Vagina (tissue), 2 donors: ENCODE measurements at regions not wholly inside any gene's neighbourhood (a gene's known extent, or its start where the extent isn't known, plus 50 kb on each side); places are given as distances from the start of the nearest gene placed in this dataset.

Source experiments
- DNase-seq, 2 donors: peaks; one replicate each; pipeline ENCODE4 v3.0.0-alpha.2; 2017; ENCODE audit errors: extremely low spot score in 2 of 2
- H3K27ac ChIP-seq: fragments of 200-600 bp; sonication (generic); one replicate; pipeline ENCODE4 v1.5.1; 2019
- H3K27me3 ChIP-seq: fragments of 200-600 bp; sonication (generic); one replicate; pipeline ENCODE4 v1.5.1; 2019
- H3K36me3 ChIP-seq, 2 donors: fragments of 200-600 bp; sonication (generic); one replicate each; pipeline ENCODE4 v1.5.1; 2017 to 2019
- H3K4me1 ChIP-seq: fragments of 200-600 bp; sonication (generic); one replicate; pipeline ENCODE4 v1.5.1; 2019
- H3K4me3 ChIP-seq, 2 donors: fragments of 200-600 bp; sonication (generic); 1 replicate in 1 of 2; 2 replicates in 1 of 2; pipeline ENCODE4 v1.5.1; 2016 to 2019
- H3K9me3 ChIP-seq: fragments of 200-600 bp; sonication (generic); one replicate; pipeline ENCODE4 v1.5.1; 2019
- POLR2A ChIP-seq, 2 donors: fragments of 450-650 bp; IDR thresholded peaks; one replicate each; pipeline ENCODE4 v1.6.1; 2017; ENCODE audit warnings: antibody characterized with exemption in 2 of 2, mild to moderate bottlenecking in 2 of 2, moderate library complexity in 2 of 2
- POLR2AphosphoS5 ChIP-seq, 2 donors: sonication (generic); formaldehyde crosslinking; IDR thresholded peaks; one replicate each; pipeline ENCODE4 v1.9.0; 2017; ENCODE audit warnings: antibody characterized with exemption in 2 of 2, mild to moderate bottlenecking in 2 of 2, low read depth in 1 of 2; ENCODE audit not compliant: insufficient read depth in 1 of 2
- intact Hi-C: fragments of 100-400 bp; cut with DNase I; formaldehyde crosslinking; loops from one replicate; pipeline ENCODE4 v1.15.1; 2023
- TF ChIP-seq, protein P1 (sequence below), 3 experiments: fragments of 450-650 bp in 2 of 3; fragments of 200-600 bp in 1 of 3; sonication (generic) in 1 of 3; IDR thresholded peaks; one replicate each; pipeline ENCODE4 v1.5.1; 2017 to 2019; ENCODE audit warnings: antibody characterized with exemption in 3 of 3, mild to moderate bottlenecking in 2 of 3, moderate library complexity in 2 of 3

DNA sequence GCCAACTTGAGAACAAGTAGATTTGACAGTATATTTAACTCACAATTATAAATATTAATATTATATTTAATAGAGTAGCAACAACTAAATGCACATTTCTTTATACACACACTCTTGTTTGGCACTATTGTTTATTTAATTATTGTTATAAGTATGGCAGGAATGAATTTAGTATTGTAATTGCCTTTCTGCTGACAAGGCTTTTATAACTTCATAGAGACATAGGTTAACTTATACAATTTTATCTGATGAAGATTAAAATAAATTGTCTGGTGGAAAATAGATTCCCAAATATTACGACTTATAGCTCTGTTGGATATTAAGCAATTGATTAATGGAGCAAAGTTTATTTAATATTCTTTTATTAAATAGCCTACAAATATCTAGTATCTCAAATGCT, 347.9 kb upstream of the CDH19 start:
- no peak for TF ChIP-seq POLR2A (IDR thresholded peaks at IDR 0.05)
- TF ChIP-seq, protein P1, sequence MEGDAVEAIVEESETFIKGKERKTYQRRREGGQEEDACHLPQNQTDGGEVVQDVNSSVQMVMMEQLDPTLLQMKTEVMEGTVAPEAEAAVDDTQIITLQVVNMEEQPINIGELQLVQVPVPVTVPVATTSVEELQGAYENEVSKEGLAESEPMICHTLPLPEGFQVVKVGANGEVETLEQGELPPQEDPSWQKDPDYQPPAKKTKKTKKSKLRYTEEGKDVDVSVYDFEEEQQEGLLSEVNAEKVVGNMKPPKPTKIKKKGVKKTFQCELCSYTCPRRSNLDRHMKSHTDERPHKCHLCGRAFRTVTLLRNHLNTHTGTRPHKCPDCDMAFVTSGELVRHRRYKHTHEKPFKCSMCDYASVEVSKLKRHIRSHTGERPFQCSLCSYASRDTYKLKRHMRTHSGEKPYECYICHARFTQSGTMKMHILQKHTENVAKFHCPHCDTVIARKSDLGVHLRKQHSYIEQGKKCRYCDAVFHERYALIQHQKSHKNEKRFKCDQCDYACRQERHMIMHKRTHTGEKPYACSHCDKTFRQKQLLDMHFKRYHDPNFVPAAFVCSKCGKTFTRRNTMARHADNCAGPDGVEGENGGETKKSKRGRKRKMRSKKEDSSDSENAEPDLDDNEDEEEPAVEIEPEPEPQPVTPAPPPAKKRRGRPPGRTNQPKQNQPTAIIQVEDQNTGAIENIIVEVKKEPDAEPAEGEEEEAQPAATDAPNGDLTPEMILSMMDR (IDR thresholded peaks at IDR 0.05), result no peak
- DNase-seq, result no peak
- Histone ChIP-seq H3K9me3 (no peaks in the 10 kb centered on the region), H3K4me3 (no peak overlapping the region), H3K36me3 (no peaks in the 10 kb centered on the region), H3K27me3 (no peaks in the 10 kb centered on the region), H3K27ac (no peak overlapping the region), H3K4me1 (no peaks in the 10 kb centered on the region)
- intact Hi-C loops, result no loop called here

DNA sequence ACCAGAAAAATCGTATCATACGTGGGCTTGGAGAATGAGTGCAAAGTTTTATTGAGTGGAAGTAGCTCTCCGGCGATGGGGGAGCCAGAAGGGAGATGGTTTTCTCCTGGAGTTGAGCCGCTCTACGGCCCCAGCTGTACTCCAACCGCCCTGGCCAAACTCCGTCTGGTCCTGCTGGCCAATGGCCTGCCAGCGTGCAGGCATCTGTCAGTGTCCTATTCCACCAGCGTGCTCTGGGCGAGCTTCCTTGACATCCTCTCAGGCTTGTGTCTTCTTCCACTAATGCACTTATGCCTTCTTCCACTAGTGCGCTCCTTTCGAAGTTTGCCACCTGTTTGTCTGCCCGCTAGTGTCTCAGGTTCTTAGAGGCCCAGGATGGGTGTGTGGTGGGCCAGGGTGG, 345.5 kb upstream of the CDH19 start:
- TF ChIP-seq, protein P1 (IDR thresholded peaks at IDR 0.05), result no peak
- TF ChIP-seq POLR2A (IDR thresholded peaks at IDR 0.05) (no peak), POLR2AphosphoS5 (IDR thresholded peaks at IDR 0.05; ENCODE audit: insufficient read depth in 1 of 2, low read depth in 1 of 2) (no peak)
- Histone ChIP-seq H3K4me1 (no peaks in the 10 kb centered on the region), H3K27ac (no peak overlapping the region), H3K27me3 (no peaks in the 10 kb centered on the region), H3K36me3 (no peaks in the 10 kb centered on the region), H3K9me3 (no peaks in the 10 kb centered on the region), H3K4me3 (no peak overlapping the region)
- no peak for DNase-seq
- intact Hi-C loops, result no loop called here

DNA sequence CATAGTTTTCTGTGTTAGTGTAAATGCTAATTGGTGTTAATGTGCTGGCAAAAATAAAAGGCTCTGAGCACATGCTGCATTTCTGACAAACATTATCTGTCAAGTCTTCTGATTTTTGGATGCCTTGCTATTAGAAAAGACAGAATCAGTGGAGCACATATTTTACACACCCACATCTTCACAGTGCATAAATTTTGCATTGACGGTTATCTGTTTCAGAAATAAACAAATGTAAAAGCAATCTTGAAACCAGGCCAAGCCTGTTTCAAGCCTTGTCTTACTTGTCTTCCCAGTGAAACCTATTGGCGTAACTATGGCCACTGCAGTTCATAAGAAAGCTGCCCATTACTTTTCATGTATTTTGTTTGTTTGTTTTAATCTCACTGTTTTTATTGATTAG, 333.7 kb upstream of the CDH19 start:
- H3K4me3 ChIP-seq, result no peak overlapping the region
- DNase-seq, result no peak
- no peaks in the 10 kb centered on the region for H3K36me3 ChIP-seq
- TF ChIP-seq, protein P1 (IDR thresholded peaks at IDR 0.05), result no peak
- TF ChIP-seq POLR2AphosphoS5 (IDR thresholded peaks at IDR 0.05; ENCODE audit: insufficient read depth in 1 of 2, low read depth in 1 of 2) (no peak), POLR2A (IDR thresholded peaks at IDR 0.05) (no peak)
- no peaks in the 10 kb centered on the region for H3K4me1 ChIP-seq
- H3K27ac ChIP-seq, result no peak overlapping the region
- H3K9me3 ChIP-seq, result no peaks in the 10 kb centered on the region
- intact Hi-C loops, result no loop called here
- no peaks in the 10 kb centered on the region for H3K27me3 ChIP-seq

DNA sequence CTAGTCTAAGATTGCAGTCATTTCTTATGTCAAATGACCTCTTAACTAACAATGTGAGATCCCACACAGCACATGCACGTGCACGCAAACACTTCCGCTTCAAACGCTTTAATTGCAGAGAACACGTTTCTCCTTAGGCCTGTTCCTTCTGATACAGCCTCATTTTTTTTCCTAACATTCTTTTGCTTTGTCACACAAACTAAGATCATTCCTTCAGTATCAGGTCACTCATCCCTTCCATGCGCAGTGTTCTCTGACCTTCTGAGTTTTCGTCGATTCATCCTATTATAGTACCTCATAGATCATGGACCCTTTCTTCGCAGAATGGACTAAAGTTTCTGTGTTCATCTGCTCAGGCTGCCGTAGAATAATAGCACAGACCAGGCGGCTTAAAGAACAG, 327.1 kb upstream of the CDH19 start:
- no peak for DNase-seq
- Histone ChIP-seq H3K27ac (no peak overlapping the region), H3K4me3 (no peak overlapping the region), H3K36me3 (no peaks in the 10 kb centered on the region), H3K27me3 (no peaks in the 10 kb centered on the region), H3K9me3 (no peaks in the 10 kb centered on the region), H3K4me1 (no peaks in the 10 kb centered on the region)
- no peak for TF ChIP-seq POLR2A (IDR thresholded peaks at IDR 0.05)
- no peak for TF ChIP-seq POLR2AphosphoS5 (IDR thresholded peaks at IDR 0.05; ENCODE audit: insufficient read depth in 1 of 2, low read depth in 1 of 2)
- TF ChIP-seq, protein P1 (IDR thresholded peaks at IDR 0.05), result no peak
- intact Hi-C loops, result no loop called here

DNA sequence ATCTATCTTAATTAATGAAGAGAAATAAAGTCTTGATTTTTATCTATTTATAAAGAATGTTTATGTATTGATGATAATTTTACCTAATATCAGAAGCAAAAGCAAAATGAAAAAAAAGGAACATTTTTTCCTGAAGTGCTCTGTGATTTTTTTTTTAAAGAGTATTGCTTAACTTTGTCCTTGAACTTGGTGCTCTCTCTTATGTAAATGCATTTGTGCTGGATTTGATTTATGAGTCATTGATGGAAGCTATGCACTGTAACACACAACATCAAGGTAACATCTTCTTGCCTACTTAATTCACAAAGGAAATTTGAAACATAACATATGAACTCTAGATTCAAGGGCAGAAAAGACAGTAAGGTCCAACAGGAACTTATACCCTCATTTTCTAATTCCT, 312.9 kb upstream of the CDH19 start:
- Histone ChIP-seq H3K4me3 (no peak overlapping the region), H3K4me1 (no peaks in the 10 kb centered on the region), H3K27me3 (no peaks in the 10 kb centered on the region), H3K27ac (no peak overlapping the region), H3K9me3 (no peaks in the 10 kb centered on the region), H3K36me3 (no peaks in the 10 kb centered on the region)
- intact Hi-C loops, result no loop called here
- TF ChIP-seq POLR2AphosphoS5 (IDR thresholded peaks at IDR 0.05; ENCODE audit: insufficient read depth in 1 of 2, low read depth in 1 of 2) (no peak), POLR2A (IDR thresholded peaks at IDR 0.05) (no peak)
- TF ChIP-seq, protein P1 (IDR thresholded peaks at IDR 0.05), result no peak
- no peak for DNase-seq
